ENCODE measurements at regions not wholly inside any gene's neighbourhood (a gene's known extent, or its start where the extent isn't known, plus 50 kb on each side); places are given as distances from the start of the nearest gene placed in this dataset.

- DNase-seq (ENCODE audit: low spot score): no peak
These were observed 247.8 kb upstream of the JAG1 start for GRCh38 chr20:10921491-10922010.

- no peak for DNase-seq (ENCODE audit: low spot score)
These were observed 248.7 kb upstream of the JAG1 start for GRCh38 chr20:10922506-10922905.

- DNase-seq (ENCODE audit: low spot score): peak; percentile 67
These were observed 249.1 kb upstream of the JAG1 start for GRCh38 chr20:10922941-10923340.

- peak; percentile 55 for DNase-seq (ENCODE audit: low spot score)
These were observed 250.9 kb upstream of the JAG1 start for GRCh38 chr20:10924644-10925201.

- DNase-seq (ENCODE audit: low spot score): no peak
These were observed 252.0 kb upstream of the JAG1 start for GRCh38 chr20:10925767-10926166.

- DNase-seq (ENCODE audit: low spot score): no peak
These were observed 253.3 kb upstream of the JAG1 start for GRCh38 chr20:10927011-10927583.

- DNase-seq (ENCODE audit: low spot score): no peak
These were observed 254.4 kb upstream of the JAG1 start for GRCh38 chr20:10927936-10928840.

- DNase-seq (ENCODE audit: low spot score): no peak
These were observed 255.1 kb upstream of the JAG1 start for GRCh38 chr20:10928841-10929421.

GRCh38 chr20:10935658-10936402 is 262.0 kb upstream of the JAG1 start:
- DNase-seq (ENCODE audit: low spot score): no peak

GRCh38 chr20:10936786-10937185 is 263.0 kb upstream of the JAG1 start:
- DNase-seq (ENCODE audit: low spot score): no peak

GRCh38 chr20:10939331-10939941 is 265.6 kb upstream of the JAG1 start:
- DNase-seq (ENCODE audit: low spot score): no peak

GRCh38 chr20:10940941-10941340 is 267.1 kb upstream of the JAG1 start:
- DNase-seq (ENCODE audit: low spot score): no peak

GRCh38 chr20:10943686-10944265 is 270.0 kb upstream of the JAG1 start:
- DNase-seq (ENCODE audit: low spot score): no peak

- DNase-seq (ENCODE audit: low spot score): no peak
These were observed 272.5 kb upstream of the JAG1 start for GRCh38 chr20:10946124-10946880.

GRCh38 chr20:10947726-10948125 is 273.9 kb upstream of the JAG1 start:
- DNase-seq (ENCODE audit: low spot score): no peak

GRCh38 chr20:10949930-10950783 is 276.4 kb upstream of the JAG1 start:
- no peak for DNase-seq (ENCODE audit: low spot score)

GRCh38 chr20:10951216-10951615 is 277.4 kb upstream of the JAG1 start:
- no peak for DNase-seq (ENCODE audit: low spot score)

- no peak for DNase-seq (ENCODE audit: low spot score)
These were observed 278.1 kb upstream of the JAG1 start for GRCh38 chr20:10951904-10952303.

GRCh38 chr20:10953437-10953836 is 279.6 kb upstream of the JAG1 start:
- no peak for DNase-seq (ENCODE audit: low spot score)

Measured in AG08395 (cell line).